Ishikawa (cell line): ENCODE measurements at regions not wholly inside any gene's neighbourhood (a gene's known extent, or its start where the extent isn't known, plus 50 kb on each side); places are given as distances from the start of the nearest gene placed in this dataset.

Source experiments
- CEBPB ChIP-seq: IDR thresholded peaks from 2 replicates; pipeline ENCODE4 v1.6.1; 2012
- CREB1 ChIP-seq: IDR thresholded peaks from 2 replicates; pipeline ENCODE4 v1.6.1; 2012; ENCODE audit warnings: low read depth
- EGR1 ChIP-seq: IDR thresholded peaks from 2 replicates; pipeline ENCODE4 v1.6.1; 2012
- EP300 ChIP-seq: IDR thresholded peaks from 2 replicates; pipeline ENCODE4 v1.6.1; 2012; ENCODE audit warnings: borderline replicate concordance
- FOXM1 ChIP-seq: IDR thresholded peaks from 2 replicates; pipeline ENCODE4 v1.6.1; 2012; ENCODE audit warnings: low read depth, borderline replicate concordance
- MAX ChIP-seq: IDR thresholded peaks from 2 replicates; pipeline ENCODE4 v1.6.1; 2012
- NFIC ChIP-seq: IDR thresholded peaks from 2 replicates; pipeline ENCODE4 v1.6.1; 2012
- RAD21 ChIP-seq: IDR thresholded peaks from 2 replicates; pipeline ENCODE4 v1.6.1; 2012; ENCODE audit warnings: low read depth
- REST ChIP-seq: IDR thresholded peaks from 2 replicates; pipeline ENCODE4 v1.6.1; 2012; ENCODE audit warnings: low read depth, mild to moderate bottlenecking
- TAF1 ChIP-seq: IDR thresholded peaks from 2 replicates; pipeline ENCODE4 v1.6.1; 2012; ENCODE audit warnings: low read depth, mild to moderate bottlenecking
- TCF12 ChIP-seq: IDR thresholded peaks from 2 replicates; pipeline ENCODE4 v1.6.1; 2012; ENCODE audit warnings: low read depth
- TEAD4 ChIP-seq: IDR thresholded peaks from 2 replicates; pipeline ENCODE4 v1.6.1; 2012
- USF1 ChIP-seq: IDR thresholded peaks from 2 replicates; pipeline ENCODE4 v1.6.1; 2012
- YY1 ChIP-seq: IDR thresholded peaks from 2 replicates; pipeline ENCODE4 v1.6.1; 2012; ENCODE audit warnings: low read depth
- ZBTB7A ChIP-seq: IDR thresholded peaks from 2 replicates; pipeline ENCODE4 v1.6.1; 2012; ENCODE audit warnings: low read depth

- TF ChIP-seq EP300 (no peak), REST (no peak), TEAD4 (no peak), MAX (no peak), EGR1 (no peak), TAF1 (no peak), TCF12 (no peak), FOXM1 (no peak), ZBTB7A (no peak), NFIC (no peak)
These were observed 87.0 kb downstream of the ZNF365 start for GRCh38 chr10:62461120-62461519.

GRCh38 chr10:62462461-62462860 lies 88.3 kb downstream of the ZNF365 start:
- TF ChIP-seq USF1 (no peak), REST (no peak), EP300 (no peak), YY1 (no peak), TCF12 (no peak), ZBTB7A (no peak), NFIC (no peak), FOXM1 (no peak), CREB1 (no peak), TAF1 (no peak), CEBPB (no peak), RAD21 (no peak), MAX (no peak), TEAD4 (no peak), EGR1 (no peak)

- TF ChIP-seq ZBTB7A (no peak), TAF1 (no peak), NFIC (no peak), FOXM1 (no peak), RAD21 (no peak), TEAD4 (no peak)
These were observed 89.2 kb downstream of the ZNF365 start for GRCh38 chr10:62463364-62463763.

GRCh38 chr10:62464308-62464707 lies 90.1 kb downstream of the ZNF365 start:
- TF ChIP-seq MAX (no peak), CREB1 (no peak), FOXM1 (no peak), TEAD4 (no peak), TCF12 (no peak), REST (no peak), USF1 (no peak), EGR1 (no peak), EP300 (no peak), ZBTB7A (no peak), CEBPB (no peak), NFIC (no peak), TAF1 (no peak), RAD21 (no peak), YY1 (no peak)

GRCh38 chr10:62466590-62466989 lies 92.4 kb downstream of the ZNF365 start:
- no peak for TF ChIP-seq TEAD4
